GM18909 (cell line): ENCODE measurements at regions not wholly inside any gene's neighbourhood (a gene's known extent, or its start where the extent isn't known, plus 50 kb on each side); places are given as distances from the start of the nearest gene placed in this dataset.

Experiments
- ATAC-seq: cut with Tn5 transposase; IDR thresholded peaks from one replicate; pipeline ENCODE4 v1.9.1; 2021; ENCODE audit warnings: mild to moderate bottlenecking; ENCODE audit not compliant: unreplicated experiment, poor library complexity

- ATAC-seq: no peak
Observed at GRCh38 chr17:79153367-79154130, 78.9 kb downstream of the ENGASE start.

- no peak for ATAC-seq
Observed at GRCh38 chr17:79152636-79153035, 78.0 kb downstream of the ENGASE start.

- no peak for ATAC-seq
Observed at GRCh38 chr17:79152110-79152509, 77.5 kb downstream of the ENGASE start.

- no peak for ATAC-seq
Observed at GRCh38 chr17:79150799-79151198, 76.2 kb downstream of the ENGASE start.

GRCh38 chr17:79150035-79150733, 75.6 kb downstream of the ENGASE start:
- no peak for ATAC-seq

- ATAC-seq: no peak
Observed at GRCh38 chr17:79148584-79148983, 74.0 kb downstream of the ENGASE start.

- no peak for ATAC-seq
Observed at GRCh38 chr17:79147746-79148506, 73.3 kb downstream of the ENGASE start.

- no peak for ATAC-seq
Observed at GRCh38 chr17:79146562-79146961, 71.9 kb downstream of the ENGASE start.

- ATAC-seq: no peak
Observed at GRCh38 chr17:79145548-79145947, 70.9 kb downstream of the ENGASE start.

- no peak for ATAC-seq
Observed at GRCh38 chr17:79144133-79144532, 69.5 kb downstream of the ENGASE start.

GRCh38 chr17:79142375-79142774, 67.8 kb downstream of the ENGASE start:
- no peak for ATAC-seq

- no peak for ATAC-seq
Observed at GRCh38 chr17:79141578-79142355, 67.1 kb downstream of the ENGASE start.

GRCh38 chr17:79138826-79139225, 64.2 kb downstream of the ENGASE start:
- ATAC-seq: no peak

GRCh38 chr17:79137789-79138165, 63.2 kb downstream of the ENGASE start:
- ATAC-seq: no peak

- no peak for ATAC-seq
Observed at GRCh38 chr17:79137015-79137788, 62.6 kb downstream of the ENGASE start.

- ATAC-seq: no peak
Observed at GRCh38 chr17:79136596-79136995, 62.0 kb downstream of the ENGASE start.
